ENCODE measurements at regions not wholly inside any gene's neighbourhood (a gene's known extent, or its start where the extent isn't known, plus 50 kb on each side); places are given as distances from the start of the nearest gene placed in this dataset.
"Not testable (repeated sequence)": the region's sequence is repeated elsewhere in the genome, so short reads cannot be mapped to it uniquely, and the experiment has no call there.

- H3K79me2 ChIP-seq (ENCODE audit: low read length); H3K27ac ChIP-seq (ENCODE audit: low read length); H3K9me2 ChIP-seq (replicated peaks; ENCODE audit: insufficient read depth, low read length); H3K27me3 ChIP-seq (replicated peaks; ENCODE audit: insufficient read depth, low read length); H3K4me3 ChIP-seq (ENCODE audit: low read length); DNase-seq; H4K20me1 ChIP-seq (ENCODE audit: insufficient read depth, low read length); H3K4me1 ChIP-seq (ENCODE audit: low read length); H3K36me3 ChIP-seq (replicated peaks; ENCODE audit: insufficient read depth, low read length); H3K4me2 ChIP-seq (ENCODE audit: low read depth, low read length); H3F3A ChIP-seq (ENCODE audit: insufficient read depth, low read length); H2AFZ ChIP-seq (ENCODE audit: low read length); H3K9me3 ChIP-seq (replicated peaks; ENCODE audit: insufficient read depth, low read length); H3K9ac ChIP-seq (ENCODE audit: low read length): not testable (repeated sequence)
These were observed 172.1 kb downstream of the CRPPA start for GRCh38 chr7:16249204-16249603.

GRCh38 chr7:16248556-16248955 is 172.8 kb downstream of the CRPPA start:
- H3K4me1 ChIP-seq (ENCODE audit: low read length); H3K4me3 ChIP-seq (ENCODE audit: low read length); H4K20me1 ChIP-seq (ENCODE audit: insufficient read depth, low read length); H3K36me3 ChIP-seq (replicated peaks; ENCODE audit: insufficient read depth, low read length); H3K9ac ChIP-seq (ENCODE audit: low read length); H3K9me3 ChIP-seq (replicated peaks; ENCODE audit: insufficient read depth, low read length); H3K27ac ChIP-seq (ENCODE audit: low read length); H3F3A ChIP-seq (ENCODE audit: insufficient read depth, low read length); H2AFZ ChIP-seq (ENCODE audit: low read length); H3K4me2 ChIP-seq (ENCODE audit: low read depth, low read length); DNase-seq; H3K79me2 ChIP-seq (ENCODE audit: low read length); H3K27me3 ChIP-seq (replicated peaks; ENCODE audit: insufficient read depth, low read length); H3K9me2 ChIP-seq (replicated peaks; ENCODE audit: insufficient read depth, low read length): not testable (repeated sequence)

- H3K79me2 ChIP-seq (ENCODE audit: low read length), result no peaks in the 10 kb centered on the region
- H2AFZ ChIP-seq (ENCODE audit: low read length), result no peak overlapping the region
- H3K9ac ChIP-seq (ENCODE audit: low read length), result no peak overlapping the region
- H3F3A ChIP-seq (ENCODE audit: insufficient read depth, low read length), result no peaks in the 10 kb centered on the region
- no peaks in the 10 kb centered on the region for H3K36me3 ChIP-seq (replicated peaks; ENCODE audit: insufficient read depth, low read length)
- H3K27me3 ChIP-seq (replicated peaks; ENCODE audit: insufficient read depth, low read length), result no peaks in the 10 kb centered on the region
- DNase-seq, result no peak
- no peaks in the 10 kb centered on the region for H3K4me1 ChIP-seq (ENCODE audit: low read length)
- TF ChIP-seq EZH2phosphoT487 (IDR thresholded peaks at IDR 0.05; ENCODE audit: low read length) (no peak), EZH2 (optimal IDR thresholded peaks at IDR 0.05; ENCODE audit: low read depth, low read length) (no peak), CTCF (IDR thresholded peaks at IDR 0.05; ENCODE audit: low read length) (no peak)
- no peaks in the 10 kb centered on the region for H3K9me2 ChIP-seq (replicated peaks; ENCODE audit: insufficient read depth, low read length)
- no peaks in the 10 kb centered on the region for H3K9me3 ChIP-seq (replicated peaks; ENCODE audit: insufficient read depth, low read length)
- no peak overlapping the region for H3K4me3 ChIP-seq (ENCODE audit: low read length)
- no peaks in the 10 kb centered on the region for H4K20me1 ChIP-seq (ENCODE audit: insufficient read depth, low read length)
- H3K4me2 ChIP-seq (ENCODE audit: low read depth, low read length), result no peak overlapping the region
- no peak overlapping the region for H3K27ac ChIP-seq (ENCODE audit: low read length)
These were observed 176.9 kb downstream of the CRPPA start for GRCh38 chr7:16244469-16244868.

- no peak for DNase-seq
- Histone ChIP-seq H3F3A (ENCODE audit: insufficient read depth, low read length) (no peaks in the 10 kb centered on the region), H3K27me3 (replicated peaks; ENCODE audit: insufficient read depth, low read length) (no peaks in the 10 kb centered on the region), H2AFZ (ENCODE audit: low read length) (no peak overlapping the region), H3K9me3 (replicated peaks; ENCODE audit: insufficient read depth, low read length) (no peaks in the 10 kb centered on the region), H3K79me2 (ENCODE audit: low read length) (no peaks in the 10 kb centered on the region), H3K9me2 (replicated peaks; ENCODE audit: insufficient read depth, low read length) (no peaks in the 10 kb centered on the region), H3K9ac (ENCODE audit: low read length) (no peak overlapping the region), H3K36me3 (replicated peaks; ENCODE audit: insufficient read depth, low read length) (no peaks in the 10 kb centered on the region), H3K4me3 (ENCODE audit: low read length) (no peak overlapping the region), H3K27ac (ENCODE audit: low read length) (no peak overlapping the region), H3K4me1 (ENCODE audit: low read length) (no peaks in the 10 kb centered on the region), H3K4me2 (ENCODE audit: low read depth, low read length) (no peak overlapping the region), H4K20me1 (ENCODE audit: insufficient read depth, low read length) (no peaks in the 10 kb centered on the region)
- TF ChIP-seq EZH2 (optimal IDR thresholded peaks at IDR 0.05; ENCODE audit: low read depth, low read length) (no peak), CTCF (IDR thresholded peaks at IDR 0.05; ENCODE audit: low read length) (no peak), EZH2phosphoT487 (IDR thresholded peaks at IDR 0.05; ENCODE audit: low read length) (no peak)
These were observed 178.4 kb downstream of the CRPPA start for GRCh38 chr7:16242920-16243319.

All from MM.1S (cell line).